Endothelial cell of umbilical vein (primary cell): ENCODE measurements at regions not wholly inside any gene's neighbourhood (a gene's known extent, or its start where the extent isn't known, plus 50 kb on each side); places are given as distances from the start of the nearest gene placed in this dataset.

Experiments used
- BruUV-seq: library from RNA; stranded (reverse); fragments of 400-500 nt; replicated peaks from 2 replicates; lab custom pipeline; 2021; lab: Mats Ljungman, UMichigan
- CTCF ChIA-PET: fragments of 300-600, 350-600 bp; sonication (Branson Sonifier 250); formaldehyde crosslinking; loops from one replicate; lab custom pipeline; 2021; ENCODE audit warnings: antibody characterized with exemption, inconsistent platforms; lab: Charles Lee
- POLR2A ChIA-PET: fragments of 300-600, 350-600 bp; sonication (Branson Sonifier 250); formaldehyde crosslinking; loops from one replicate; lab custom pipeline; 2021; ENCODE audit warnings: antibody characterized with exemption, inconsistent platforms; lab: Charles Lee
- DNase-seq: peaks from one replicate; pipeline ENCODE4 v3.0.0-alpha.2; 2011; ENCODE audit warnings: low read depth, low spot score
- FAIRE-seq: peaks from 2 replicates; lab custom pipeline; 2011; peaks lifted over from hg19 to GRCh38; lab: Jason Lieb, UNC
- H2AFZ ChIP-seq: 2 replicates; pipeline ENCODE4 v1.6.0; 2012; ENCODE audit warnings: low read depth, low read length, control low read depth, inconsistent platforms
- H3K27ac ChIP-seq: 2 replicates; pipeline ENCODE4 v1.5.1; 2011; ENCODE audit warnings: low read depth, mild to moderate bottlenecking, control low read depth, low read length, moderate library complexity; ENCODE audit not compliant: insufficient read depth
- H3K27me3 ChIP-seq, 2 experiments: 2 replicates each; pipeline versions ENCODE4 v1.6.0 to v1.6.1; 2011; ENCODE audit warnings: low read length in 2 of 2, mixed read lengths in 1 of 2; ENCODE audit not compliant: control insufficient read depth in 2 of 2, insufficient read depth in 2 of 2
- H3K36me3 ChIP-seq, 2 experiments: 2 replicates in 1 of 2; 3 replicates in 1 of 2; pipeline ENCODE4 v1.5.1; 2011; ENCODE audit warnings: low read length in 2 of 2, mild to moderate bottlenecking in 1 of 2, moderate library complexity in 1 of 2; ENCODE audit not compliant: control insufficient read depth in 2 of 2, insufficient read depth in 2 of 2; ENCODE audit errors: extremely low read depth in 1 of 2
- H3K4me1 ChIP-seq: 3 replicates; pipeline ENCODE4 v1.5.1; 2011; ENCODE audit warnings: mild to moderate bottlenecking, low read length; ENCODE audit not compliant: control insufficient read depth, insufficient read depth; ENCODE audit errors: extremely low read depth
- H3K4me2 ChIP-seq: 2 replicates; pipeline ENCODE4 v1.6.1; 2011; ENCODE audit warnings: low read length, control low read depth, mixed read lengths; ENCODE audit not compliant: insufficient read depth
- H3K4me3 ChIP-seq, 3 experiments: fragments of 200-600 bp in 1 of 3; sonication (generic), shearing (Covaris generic) in 1 of 3; replicated peaks in 1 of 3; 2 replicates each; pipeline ENCODE4 v1.5.1; 2011 to 2016; ENCODE audit warnings: control low read depth in 3 of 3, low read length in 3 of 3, mild to moderate bottlenecking in 2 of 3, inconsistent platforms in 1 of 3, low read depth in 1 of 3, moderate library complexity in 1 of 3; ENCODE audit not compliant: insufficient read depth in 1 of 3
- H3K79me2 ChIP-seq: 2 replicates; pipeline ENCODE4 v1.6.0; 2012; ENCODE audit warnings: low read length, inconsistent platforms; ENCODE audit not compliant: control insufficient read depth, insufficient read depth
- H3K9ac ChIP-seq: replicated peaks from 2 replicates; pipeline ENCODE3; 2011; ENCODE audit warnings: low read length, control low read depth; ENCODE audit not compliant: insufficient read depth; ENCODE audit errors: extremely low read depth
- H3K9me1 ChIP-seq: replicated peaks from 3 replicates; pipeline ENCODE4 v1.6.0; 2011; ENCODE audit warnings: mild to moderate bottlenecking, low read length; ENCODE audit not compliant: control insufficient read depth, insufficient read depth; ENCODE audit errors: extremely low read depth
- H3K9me3 ChIP-seq: replicated peaks from 2 replicates; pipeline ENCODE4 v1.5.1; 2012; ENCODE audit warnings: low read length, inconsistent platforms; ENCODE audit not compliant: control insufficient read depth, insufficient read depth
- H4K20me1 ChIP-seq: replicated peaks from 2 replicates; pipeline ENCODE3; 2011; ENCODE audit warnings: mild to moderate bottlenecking, low read length; ENCODE audit not compliant: control insufficient read depth, insufficient read depth; ENCODE audit errors: extremely low read depth
- EZH2 ChIP-seq: IDR thresholded peaks from 2 replicates; pipeline ENCODE4 v1.6.1; 2012; ENCODE audit warnings: borderline replicate concordance, low read depth, mild to moderate bottlenecking, moderate library complexity, low read length, inconsistent platforms; ENCODE audit not compliant: severe bottlenecking
- FOS ChIP-seq: IDR thresholded peaks from 2 replicates; pipeline ENCODE4 v1.6.1; 2011; ENCODE audit warnings: mild to moderate bottlenecking, low read length, moderate library complexity, borderline replicate concordance; ENCODE audit not compliant: insufficient read depth
- GATA2 ChIP-seq: IDR thresholded peaks from 2 replicates; pipeline ENCODE4 v1.7.0; 2011; ENCODE audit warnings: low read depth, mild to moderate bottlenecking, moderate library complexity, mixed read lengths, low read length; ENCODE audit not compliant: insufficient read length, insufficient read depth
- JUN ChIP-seq: IDR thresholded peaks from 2 replicates; pipeline ENCODE4 v1.6.1; 2011; ENCODE audit warnings: borderline replicate concordance, low read depth; ENCODE audit not compliant: insufficient read length, insufficient read depth
- MYC ChIP-seq: IDR thresholded peaks from one replicate; pipeline ENCODE4 v1.6.1; 2011; ENCODE audit warnings: mild to moderate bottlenecking, low read depth, low read length
- POLR2A ChIP-seq: IDR thresholded peaks from 2 replicates; pipeline ENCODE4 v1.6.1; 2012; ENCODE audit warnings: low read depth, mild to moderate bottlenecking, control low read depth, low read length
- POLR2AphosphoS5 ChIP-seq: IDR thresholded peaks from 2 replicates; pipeline ENCODE4 v1.6.1; 2012; ENCODE audit warnings: low read depth, mild to moderate bottlenecking, control low read depth, low read length, moderate library complexity; ENCODE audit not compliant: insufficient read depth
- dilution Hi-C: fragments of 300-500 bp; cut with MboI; formaldehyde crosslinking; loops from one replicate; pipeline ENCODE4 v1.15.0; 2019; ENCODE audit warnings: low sequenced_read_pairs; ENCODE audit not compliant: extremely low pct_ligation_motif_present
- intact Hi-C: fragments of 100-400 bp; cut with micrococcal nuclease; formaldehyde crosslinking; loops from one replicate; pipeline ENCODE4 v1.10.0; 2022
- TF ChIP-seq, protein P1 (sequence below), 2 donors: IDR thresholded peaks; 1 replicate in 1 of 2; 2 replicates in 1 of 2; pipeline ENCODE4 v1.5.1; 2011; ENCODE audit warnings: low read length in 2 of 2, mild to moderate bottlenecking in 2 of 2, moderate library complexity in 2 of 2, control low read depth in 1 of 2, inconsistent platforms in 1 of 2, low read depth in 1 of 2; ENCODE audit not compliant: insufficient read depth in 1 of 2; ENCODE audit errors: extremely low read depth in 1 of 2
- TF ChIP-seq, protein P2 (sequence below): IDR thresholded peaks from 2 replicates; pipeline ENCODE4 v1.6.1; 2011; ENCODE audit not compliant: insufficient read depth, insufficient read length

DNA sequence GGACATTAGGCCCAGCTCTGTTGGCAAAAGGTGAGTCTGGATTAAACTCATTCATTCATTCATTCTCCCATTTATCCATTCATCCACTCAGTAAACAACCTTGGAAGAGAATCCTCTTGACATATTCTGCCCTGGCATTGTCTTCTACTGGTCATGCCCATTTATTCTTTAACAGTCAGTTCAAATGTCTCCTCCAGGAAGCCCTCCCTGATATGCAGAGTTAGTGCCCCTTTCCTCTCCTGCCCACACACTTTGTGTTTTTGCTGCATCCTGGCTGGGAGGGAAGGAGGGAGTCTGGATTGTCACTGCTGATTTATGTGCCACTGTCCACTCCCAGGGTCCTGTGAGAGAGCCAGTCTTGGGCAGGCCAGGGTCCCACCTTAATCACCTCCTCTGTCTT, 600.3 kb downstream of the MATN1 start:
- Histone ChIP-seq H3K27ac (no peak overlapping the region), H3K9me3 (no peaks in the 10 kb centered on the region), H3K9me1 (no peaks in the 10 kb centered on the region), H3K36me3 (no peaks in the 10 kb centered on the region), H3K79me2 (no peaks in the 10 kb centered on the region), H3K9ac (no peak overlapping the region), H3K4me1 (no peaks in the 10 kb centered on the region), H3K4me2 (no peak overlapping the region), H4K20me1 (no peaks in the 10 kb centered on the region), H2AFZ (no peak overlapping the region), H3K4me3 (no peak overlapping the region), H3K27me3 (no peaks in the 10 kb centered on the region)
- BruUV-seq: no TSS peak
- no peak for TF ChIP-seq MYC
- no peak for TF ChIP-seq GATA2
- TF ChIP-seq EZH2: no peak
- TF ChIP-seq POLR2AphosphoS5: no peak
- TF ChIP-seq, protein P1, sequence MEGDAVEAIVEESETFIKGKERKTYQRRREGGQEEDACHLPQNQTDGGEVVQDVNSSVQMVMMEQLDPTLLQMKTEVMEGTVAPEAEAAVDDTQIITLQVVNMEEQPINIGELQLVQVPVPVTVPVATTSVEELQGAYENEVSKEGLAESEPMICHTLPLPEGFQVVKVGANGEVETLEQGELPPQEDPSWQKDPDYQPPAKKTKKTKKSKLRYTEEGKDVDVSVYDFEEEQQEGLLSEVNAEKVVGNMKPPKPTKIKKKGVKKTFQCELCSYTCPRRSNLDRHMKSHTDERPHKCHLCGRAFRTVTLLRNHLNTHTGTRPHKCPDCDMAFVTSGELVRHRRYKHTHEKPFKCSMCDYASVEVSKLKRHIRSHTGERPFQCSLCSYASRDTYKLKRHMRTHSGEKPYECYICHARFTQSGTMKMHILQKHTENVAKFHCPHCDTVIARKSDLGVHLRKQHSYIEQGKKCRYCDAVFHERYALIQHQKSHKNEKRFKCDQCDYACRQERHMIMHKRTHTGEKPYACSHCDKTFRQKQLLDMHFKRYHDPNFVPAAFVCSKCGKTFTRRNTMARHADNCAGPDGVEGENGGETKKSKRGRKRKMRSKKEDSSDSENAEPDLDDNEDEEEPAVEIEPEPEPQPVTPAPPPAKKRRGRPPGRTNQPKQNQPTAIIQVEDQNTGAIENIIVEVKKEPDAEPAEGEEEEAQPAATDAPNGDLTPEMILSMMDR (IDR thresholded peaks at IDR 0.05; ENCODE audit: extremely low read depth in 1 of 2, insufficient read depth in 1 of 2, low read depth in 1 of 2, low read length in 2 of 2): no peak
- no peak for TF ChIP-seq FOS
- no peak for TF ChIP-seq JUN
- TF ChIP-seq POLR2A: no peak
- TF ChIP-seq, protein P2, sequence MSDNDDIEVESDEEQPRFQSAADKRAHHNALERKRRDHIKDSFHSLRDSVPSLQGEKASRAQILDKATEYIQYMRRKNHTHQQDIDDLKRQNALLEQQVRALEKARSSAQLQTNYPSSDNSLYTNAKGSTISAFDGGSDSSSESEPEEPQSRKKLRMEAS: no peak
- DNase-seq: no peak
- ChIA-PET CTCF (interaction anchor here (1.0 kb wide), 1 partner anchor 11 kb away, joined by 3 read pairs; no protein-coding TSS in a partner anchor), POLR2A (no interaction called here)
- intact Hi-C loops (no loop called here), dilution Hi-C loops (no loop called here)
- no peak for FAIRE-seq
